ENCODE measurements at regions not wholly inside any gene's neighbourhood (a gene's known extent, or its start where the extent isn't known, plus 50 kb on each side); places are given as distances from the start of the nearest gene placed in this dataset.

- Histone ChIP-seq H3K27ac (ENCODE audit: low read depth, low read length) (no peak overlapping the region), H3K9ac (ENCODE audit: low read depth, low read length) (no peak overlapping the region), H3K36me3 (ENCODE audit: insufficient read depth, low read length) (peaks cover 37% of the 10 kb centered on the region), H3K4me1 (ENCODE audit: insufficient read depth, low read length) (peaks cover 3% of the 10 kb centered on the region; the same call in 1 of the 2 replicates), H3K4me3 (ENCODE audit: low read length) (no peak overlapping the region), H3K27me3 (ENCODE audit: insufficient read depth, low read length) (no peaks in the 10 kb centered on the region), H3K9me3 (ENCODE audit: insufficient read depth, low read depth, low read length) (peaks cover 16% of the 10 kb centered on the region)
- 95% methylated on average over 3 of the region's 3 CpGs for WGBS
Measured at GRCh38 chr6:22053391-22053997, 243.3 kb downstream of the PRL start.

GRCh38 chr6:22056398-22056797, 240.4 kb downstream of the PRL start:
- WGBS: 97% methylated on average over 9 of the region's 9 CpGs
- Histone ChIP-seq H3K27ac (ENCODE audit: low read depth, low read length) (no peak overlapping the region), H3K4me1 (ENCODE audit: insufficient read depth, low read length) (peaks cover 3% of the 10 kb centered on the region; the same call in 1 of the 2 replicates), H3K36me3 (ENCODE audit: insufficient read depth, low read length) (peaks cover 33% of the 10 kb centered on the region), H3K27me3 (ENCODE audit: insufficient read depth, low read length) (no peaks in the 10 kb centered on the region), H3K4me3 (ENCODE audit: low read length) (no peak overlapping the region), H3K9ac (ENCODE audit: low read depth, low read length) (no peak overlapping the region), H3K9me3 (ENCODE audit: insufficient read depth, low read depth, low read length) (peaks cover 16% of the 10 kb centered on the region)

- Histone ChIP-seq H3K27ac (ENCODE audit: low read depth, low read length) (no peak overlapping the region), H3K4me3 (ENCODE audit: low read length) (no peak overlapping the region)
Measured at GRCh38 chr6:22057962-22058361, 238.9 kb downstream of the PRL start.

DNA sequence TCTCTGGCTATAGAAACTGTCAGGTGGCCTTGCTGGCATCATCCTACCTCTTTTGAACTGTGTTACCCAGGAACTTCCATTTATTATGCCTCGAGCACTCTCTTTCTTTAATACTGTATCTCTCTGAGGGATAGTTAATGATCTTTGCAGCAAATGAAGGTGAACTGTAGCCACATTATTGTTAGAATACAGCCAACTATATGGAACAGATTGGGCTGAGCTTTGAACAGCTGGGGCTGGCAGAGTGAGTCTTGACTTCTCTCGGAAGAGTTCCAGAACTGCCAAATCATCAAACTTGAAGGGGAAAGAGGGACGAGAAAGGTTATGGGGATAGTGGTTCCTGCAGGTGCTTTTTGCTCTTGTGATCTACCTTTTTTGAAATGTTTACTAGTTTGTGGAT, 237.7 kb downstream of the PRL start:
- Histone ChIP-seq H3K36me3 (ENCODE audit: insufficient read depth, low read length) (peaks cover 36% of the 10 kb centered on the region), H3K27ac (ENCODE audit: low read depth, low read length) (no peak overlapping the region), H3K9me3 (ENCODE audit: insufficient read depth, low read depth, low read length) (peaks cover 16% of the 10 kb centered on the region), H3K4me3 (ENCODE audit: low read length) (no peak overlapping the region), H3K9ac (ENCODE audit: low read depth, low read length) (no peak overlapping the region), H3K27me3 (ENCODE audit: insufficient read depth, low read length) (no peaks in the 10 kb centered on the region), H3K4me1 (ENCODE audit: insufficient read depth, low read length) (no peaks in the 10 kb centered on the region)
- WGBS: 93% methylated on average over 3 of the region's 3 CpGs

More at GRCh38 chr6:22057962-22058361, 238.9 kb downstream of the PRL start:
- H3K4me1 ChIP-seq (ENCODE audit: insufficient read depth, low read length): peaks cover 3% of the 10 kb centered on the region; the same call in 1 of the 2 replicates
- peaks cover 16% of the 10 kb centered on the region for H3K9me3 ChIP-seq (ENCODE audit: insufficient read depth, low read depth, low read length)
- H3K27me3 ChIP-seq (ENCODE audit: insufficient read depth, low read length): no peaks in the 10 kb centered on the region
- no peak overlapping the region for H3K9ac ChIP-seq (ENCODE audit: low read depth, low read length)
- 90% methylated on average over 2 of the region's 2 CpGs for WGBS
- H3K36me3 ChIP-seq (ENCODE audit: insufficient read depth, low read length): peaks cover 27% of the 10 kb centered on the region

DNA sequence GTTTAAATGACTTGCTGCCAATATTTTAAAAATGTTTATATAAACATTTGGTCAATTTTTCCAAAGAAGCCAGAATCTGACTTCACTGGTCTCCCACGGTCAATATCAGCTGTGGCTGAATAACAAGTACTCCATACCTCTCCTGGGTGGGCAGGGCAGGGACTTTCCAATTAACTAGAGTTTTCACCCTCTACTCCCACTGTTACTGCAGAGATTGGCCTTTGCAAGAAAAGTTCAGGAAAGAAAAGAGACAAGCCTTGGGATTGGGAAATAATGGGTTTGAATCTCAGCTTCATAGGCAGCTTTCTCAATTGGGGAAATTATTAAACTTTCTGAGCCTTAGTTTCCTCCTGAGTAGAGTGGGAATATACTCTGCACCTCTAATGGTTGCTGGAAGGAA, 236.9 kb downstream of the PRL start:
- H3K9me3 ChIP-seq (ENCODE audit: insufficient read depth, low read depth, low read length): peaks cover 11% of the 10 kb centered on the region
- H3K27ac ChIP-seq (ENCODE audit: low read depth, low read length): no peak overlapping the region
- H3K36me3 ChIP-seq (ENCODE audit: insufficient read depth, low read length): peaks cover 34% of the 10 kb centered on the region
- H3K4me3 ChIP-seq (ENCODE audit: low read length): no peak overlapping the region
- no peak overlapping the region for H3K9ac ChIP-seq (ENCODE audit: low read depth, low read length)
- WGBS: 97% methylated on average over 1 of the region's 1 CpG
- no peaks in the 10 kb centered on the region for H3K4me1 ChIP-seq (ENCODE audit: insufficient read depth, low read length)
- no peaks in the 10 kb centered on the region for H3K27me3 ChIP-seq (ENCODE audit: insufficient read depth, low read length)

- Histone ChIP-seq H3K9me3 (ENCODE audit: insufficient read depth, low read depth, low read length) (no peaks in the 10 kb centered on the region), H3K4me1 (ENCODE audit: insufficient read depth, low read length) (no peaks in the 10 kb centered on the region), H3K36me3 (ENCODE audit: insufficient read depth, low read length) (peaks cover 16% of the 10 kb centered on the region), H3K27ac (ENCODE audit: low read depth, low read length) (no peak overlapping the region), H3K4me3 (ENCODE audit: low read length) (no peak overlapping the region), H3K9ac (ENCODE audit: low read depth, low read length) (no peak overlapping the region), H3K27me3 (ENCODE audit: insufficient read depth, low read length) (no peaks in the 10 kb centered on the region)
- 96% methylated on average over 21 of the region's 21 CpGs for WGBS
Measured at GRCh38 chr6:22062807-22063408, 233.9 kb downstream of the PRL start.

DNA sequence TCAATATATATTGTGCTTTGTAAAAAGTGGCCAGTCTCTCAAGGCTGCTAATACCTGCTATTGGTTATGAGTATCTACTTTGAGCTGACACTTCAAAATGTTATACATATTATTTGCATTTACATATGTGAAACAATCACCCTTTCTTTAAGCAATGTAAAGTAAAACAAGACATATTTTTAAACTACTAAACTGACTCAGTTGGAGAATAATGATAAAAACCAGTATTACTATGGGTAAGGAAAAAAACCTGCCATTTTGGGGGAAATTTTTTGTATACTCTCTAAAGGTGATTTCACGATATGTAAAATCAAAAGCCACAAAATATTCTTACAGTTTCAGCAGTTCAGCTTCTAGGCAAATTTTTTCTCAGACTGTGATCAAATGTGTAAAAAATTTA, 232.3 kb downstream of the PRL start:
- H3K4me3 ChIP-seq (ENCODE audit: low read length): no peak overlapping the region
- WGBS: no CpG with 5 or more reads among the region's 1 CpG
- peaks cover 16% of the 10 kb centered on the region for H3K36me3 ChIP-seq (ENCODE audit: insufficient read depth, low read length)
- H3K27ac ChIP-seq (ENCODE audit: low read depth, low read length): no peak overlapping the region
- H3K9ac ChIP-seq (ENCODE audit: low read depth, low read length): no peak overlapping the region
- no peaks in the 10 kb centered on the region for H3K9me3 ChIP-seq (ENCODE audit: insufficient read depth, low read depth, low read length)
- no peaks in the 10 kb centered on the region for H3K27me3 ChIP-seq (ENCODE audit: insufficient read depth, low read length)
- no peaks in the 10 kb centered on the region for H3K4me1 ChIP-seq (ENCODE audit: insufficient read depth, low read length)

GRCh38 chr6:22067122-22067521, 229.7 kb downstream of the PRL start:
- peaks cover 12% of the 10 kb centered on the region for H3K4me1 ChIP-seq (ENCODE audit: insufficient read depth, low read length)
- no peak overlapping the region for H3K4me3 ChIP-seq (ENCODE audit: low read length)
- H3K27ac ChIP-seq (ENCODE audit: low read depth, low read length): no peak overlapping the region

DNA sequence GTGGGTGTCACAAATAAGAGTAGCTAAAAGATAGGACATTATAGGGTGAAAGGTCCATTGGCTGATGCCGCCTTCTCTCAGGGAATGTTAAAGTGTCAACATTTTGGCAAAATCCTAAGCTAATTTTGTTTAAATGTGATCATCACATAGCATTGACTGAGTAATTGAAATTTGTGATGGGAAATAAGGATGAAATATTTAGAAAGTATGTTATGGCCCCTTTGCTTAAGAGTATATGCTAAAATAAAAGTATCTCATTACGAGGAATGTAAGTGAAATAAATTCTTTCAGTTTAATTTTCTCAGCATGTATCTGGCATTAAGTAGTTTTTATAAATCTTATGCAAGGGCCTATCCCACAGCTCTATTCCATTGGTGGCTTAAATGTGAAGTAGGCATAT, 229.2 kb downstream of the PRL start:
- Histone ChIP-seq H3K36me3 (ENCODE audit: insufficient read depth, low read length) (peaks cover 15% of the 10 kb centered on the region), H3K9ac (ENCODE audit: low read depth, low read length) (no peak overlapping the region), H3K27ac (ENCODE audit: low read depth, low read length) (no peak overlapping the region), H3K9me3 (ENCODE audit: insufficient read depth, low read depth, low read length) (no peaks in the 10 kb centered on the region), H3K4me1 (ENCODE audit: insufficient read depth, low read length) (peaks cover 12% of the 10 kb centered on the region), H3K4me3 (ENCODE audit: low read length) (no peak overlapping the region), H3K27me3 (ENCODE audit: insufficient read depth, low read length) (no peaks in the 10 kb centered on the region)
- 99% methylated on average over 2 of the region's 2 CpGs for WGBS

More at GRCh38 chr6:22067122-22067521, 229.7 kb downstream of the PRL start:
- H3K9ac ChIP-seq (ENCODE audit: low read depth, low read length): no peak overlapping the region
- WGBS: no CpG with 5 or more reads among the region's 1 CpG
- peaks cover 16% of the 10 kb centered on the region for H3K36me3 ChIP-seq (ENCODE audit: insufficient read depth, low read length)
- no peaks in the 10 kb centered on the region for H3K9me3 ChIP-seq (ENCODE audit: insufficient read depth, low read depth, low read length)
- H3K27me3 ChIP-seq (ENCODE audit: insufficient read depth, low read length): no peaks in the 10 kb centered on the region

DNA sequence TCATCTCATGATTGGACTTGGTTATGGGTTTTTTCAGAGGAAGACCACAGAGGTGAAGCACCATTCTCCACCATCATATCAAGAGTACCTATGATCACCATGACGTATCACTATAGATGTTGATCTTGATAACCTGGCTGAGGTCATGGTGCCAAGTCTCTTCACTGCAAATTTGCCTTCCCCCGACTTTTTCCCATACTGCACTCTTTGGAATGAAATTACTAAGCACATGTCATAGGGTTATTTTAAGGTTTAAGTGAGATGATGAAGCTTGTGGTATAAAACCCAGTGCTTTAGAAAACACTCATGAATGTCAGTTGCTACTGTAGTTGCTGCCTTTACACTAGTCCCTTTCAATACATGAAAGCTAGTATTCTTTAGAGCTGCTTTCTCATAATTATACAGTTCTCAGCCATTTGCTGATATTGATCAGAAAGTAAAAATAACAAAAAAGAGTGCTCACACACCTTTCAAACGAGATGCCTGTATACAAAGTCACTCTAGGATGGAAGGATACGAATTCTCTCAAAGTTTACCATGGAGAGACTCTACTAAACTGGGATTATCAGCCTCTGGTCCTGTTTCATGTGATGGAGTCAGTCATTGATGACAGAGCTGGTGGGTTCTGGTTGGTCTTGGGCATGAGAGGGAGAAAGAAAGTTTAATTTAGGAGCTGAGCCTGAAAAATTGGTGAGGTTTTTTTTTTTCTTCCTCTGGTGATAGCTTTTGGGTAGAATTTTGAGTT, 228.1 kb downstream of the PRL start:
- Histone ChIP-seq H3K27me3 (ENCODE audit: insufficient read depth, low read length) (no peaks in the 10 kb centered on the region), H3K4me1 (ENCODE audit: insufficient read depth, low read length) (peaks cover 12% of the 10 kb centered on the region), H3K36me3 (ENCODE audit: insufficient read depth, low read length) (peaks cover 4% of the 10 kb centered on the region; the same call in 1 of the 2 replicates), H3K27ac (ENCODE audit: low read depth, low read length) (no peak overlapping the region), H3K9ac (ENCODE audit: low read depth, low read length) (no peak overlapping the region), H3K9me3 (ENCODE audit: insufficient read depth, low read depth, low read length) (no peaks in the 10 kb centered on the region), H3K4me3 (ENCODE audit: low read length) (no peak overlapping the region)
- WGBS: 92% methylated on average over 4 of the region's 4 CpGs

- WGBS: 95% methylated on average over 3 of the region's 3 CpGs
- H3K27ac ChIP-seq (ENCODE audit: low read depth, low read length): no peak overlapping the region
Measured at GRCh38 chr6:22069306-22069800, 227.5 kb downstream of the PRL start.

More at GRCh38 chr6:22069306-22069800, 227.5 kb downstream of the PRL start:
- no peaks in the 10 kb centered on the region for H3K9me3 ChIP-seq (ENCODE audit: insufficient read depth, low read depth, low read length)
- H3K4me3 ChIP-seq (ENCODE audit: low read length): no peak overlapping the region
- H3K9ac ChIP-seq (ENCODE audit: low read depth, low read length): no peak overlapping the region
- H3K27me3 ChIP-seq (ENCODE audit: insufficient read depth, low read length): no peaks in the 10 kb centered on the region
- H3K4me1 ChIP-seq (ENCODE audit: insufficient read depth, low read length): peaks cover 12% of the 10 kb centered on the region
- peaks cover 6% of the 10 kb centered on the region for H3K36me3 ChIP-seq (ENCODE audit: insufficient read depth, low read length)
